ENCODE measurements at regions not wholly inside any gene's neighbourhood (a gene's known extent, or its start where the extent isn't known, plus 50 kb on each side); places are given as distances from the start of the nearest gene placed in this dataset.
"Not testable (repeated sequence)": the region's sequence is repeated elsewhere in the genome, so short reads cannot be mapped to it uniquely, and the experiment has no call there.

DNA sequence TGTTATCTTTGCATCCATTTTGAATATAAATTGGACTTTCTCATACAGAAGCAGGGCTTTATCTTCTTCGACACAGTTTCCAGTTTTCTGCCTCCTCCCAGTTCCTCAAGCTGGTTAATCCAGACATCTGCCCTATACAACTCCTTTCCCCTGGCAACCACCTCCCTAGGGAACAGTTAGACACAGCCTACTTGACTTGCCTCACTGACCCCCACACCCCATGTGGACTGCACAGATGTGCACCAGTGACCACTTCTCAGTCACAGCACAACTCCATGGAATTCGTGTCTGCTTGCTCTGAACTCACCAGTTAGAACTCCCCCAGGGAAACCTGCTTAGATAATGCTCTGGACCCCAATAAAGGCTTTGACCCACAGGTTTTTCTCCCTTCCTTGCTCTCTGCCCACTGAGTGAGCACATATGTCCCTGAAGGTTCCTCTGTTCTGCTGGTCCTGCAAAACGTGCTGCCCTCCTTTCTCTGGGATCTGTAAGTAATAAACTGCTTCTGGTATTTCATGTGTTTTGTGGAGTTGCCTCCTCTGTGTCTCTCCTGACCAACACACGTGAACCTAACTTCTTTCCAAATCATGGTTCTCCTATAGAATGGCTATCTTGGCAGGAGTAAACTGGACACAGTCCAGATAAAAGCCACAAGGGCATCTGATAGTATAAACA lies 351.2 kb downstream of the CD83 start:
- no peak for DNase-seq

DNA sequence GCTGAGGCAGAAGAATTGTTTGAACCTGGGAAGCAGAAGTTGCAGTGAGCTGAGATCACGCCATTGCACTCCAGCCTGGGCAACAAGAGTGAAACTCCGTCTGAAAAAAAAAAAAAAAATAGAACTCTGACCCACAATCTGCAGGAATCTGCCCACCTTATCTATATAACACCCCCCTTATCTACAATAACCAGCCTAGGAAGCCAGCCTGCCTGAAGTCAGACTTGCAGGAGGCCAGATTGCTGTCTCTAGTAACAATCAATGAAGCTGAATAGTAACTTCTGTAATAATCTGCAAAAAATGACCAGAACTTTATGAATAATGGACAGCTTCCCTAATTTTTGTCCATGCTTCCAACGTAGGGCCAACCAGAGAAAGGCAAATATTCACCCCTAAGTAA lies 352.5 kb downstream of the CD83 start:
- DNase-seq, result no peak

DNA sequence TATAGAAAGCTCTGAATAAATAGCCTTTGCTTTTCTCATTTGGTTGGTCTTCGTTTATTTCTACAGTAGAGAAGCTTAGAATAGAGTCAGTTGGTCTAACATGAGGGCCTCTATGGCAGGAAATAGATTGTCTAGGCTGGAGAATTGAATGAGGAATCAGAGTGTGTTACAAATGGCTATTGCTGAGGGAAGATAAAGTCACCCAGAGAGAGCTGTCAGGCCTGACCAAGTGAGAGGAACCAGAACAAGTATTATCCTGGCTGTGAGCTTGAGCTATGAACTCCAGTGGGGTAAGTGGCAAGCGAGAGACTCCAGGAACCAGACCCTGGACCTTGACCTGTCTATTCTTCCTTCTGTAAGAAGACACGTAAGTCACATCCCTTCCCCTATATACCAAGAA lies 353.1 kb downstream of the CD83 start:
- DNase-seq, result no peak

DNA sequence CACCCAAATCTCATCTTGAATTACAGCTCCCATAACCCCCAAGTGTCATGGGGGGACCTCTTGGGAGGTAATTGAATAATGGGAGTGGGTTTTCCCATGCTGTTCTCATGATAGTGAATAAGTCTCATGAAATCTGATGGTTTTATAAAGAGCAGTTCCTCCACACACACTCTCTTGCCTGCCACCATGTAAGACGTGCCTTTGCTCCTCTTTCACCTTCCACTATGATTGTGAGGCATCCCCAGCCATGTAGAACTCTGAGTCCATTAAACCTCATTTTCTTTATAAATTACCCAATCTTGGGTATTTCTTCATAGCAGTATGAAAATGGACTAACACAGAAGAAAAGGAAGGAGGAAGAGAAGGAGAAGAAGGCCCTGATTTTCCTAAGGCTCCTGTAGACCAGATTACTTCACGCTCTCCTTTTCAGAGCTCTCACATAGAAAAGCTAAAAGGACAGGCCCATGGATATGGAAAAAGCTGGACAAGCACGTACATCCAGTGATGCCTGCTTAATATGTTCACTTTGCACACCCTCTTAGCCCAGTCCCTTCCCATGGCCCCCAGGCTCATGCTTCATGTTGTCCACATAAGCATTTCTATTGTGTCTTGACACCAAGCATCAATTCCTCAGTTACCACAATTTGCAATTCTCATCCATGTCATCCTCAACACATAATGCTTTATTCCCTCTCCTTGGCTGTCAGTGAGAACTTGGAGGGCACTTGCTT lies 354.8 kb downstream of the CD83 start:
- DNase-seq, result no peak

DNA sequence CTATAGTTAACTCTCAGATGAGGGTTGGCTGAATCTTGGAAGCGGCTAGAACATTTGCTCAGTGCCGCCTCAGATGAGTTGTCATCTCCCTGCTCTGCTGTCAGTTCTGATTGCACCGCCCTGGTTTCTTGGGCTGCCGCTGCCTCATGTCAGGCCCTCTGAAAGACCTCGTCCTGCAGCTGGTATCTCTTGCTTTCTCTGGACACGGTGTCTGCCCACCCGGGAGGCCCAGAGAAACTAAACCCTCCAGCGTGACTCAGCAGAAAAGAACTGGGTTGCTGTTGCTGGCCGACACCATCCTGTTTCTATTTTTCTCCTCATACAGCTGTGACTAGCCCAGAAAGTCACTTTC lies 355.4 kb downstream of the CD83 start:
- DNase-seq, result no peak

DNA sequence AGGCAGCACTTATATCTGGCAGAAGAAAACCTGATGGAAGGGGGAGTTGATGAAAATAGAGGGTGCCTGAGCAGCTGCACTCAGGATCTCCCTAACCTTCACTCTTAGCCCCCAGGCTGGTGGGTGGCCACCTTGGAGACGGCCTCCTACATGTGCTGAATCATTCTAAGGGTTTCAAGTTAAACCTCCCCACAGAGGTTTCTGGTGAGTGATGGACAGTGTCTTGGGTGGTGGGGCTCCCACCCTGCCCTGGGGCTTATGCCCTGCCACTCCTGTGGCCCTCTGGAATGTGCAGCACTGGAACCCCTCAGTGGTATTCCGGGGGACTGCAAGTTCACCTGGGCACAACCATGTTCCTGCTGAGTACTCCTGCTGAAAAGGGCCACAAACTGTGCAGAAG lies 357.2 kb downstream of the CD83 start:
- DNase-seq, result no peak

DNA sequence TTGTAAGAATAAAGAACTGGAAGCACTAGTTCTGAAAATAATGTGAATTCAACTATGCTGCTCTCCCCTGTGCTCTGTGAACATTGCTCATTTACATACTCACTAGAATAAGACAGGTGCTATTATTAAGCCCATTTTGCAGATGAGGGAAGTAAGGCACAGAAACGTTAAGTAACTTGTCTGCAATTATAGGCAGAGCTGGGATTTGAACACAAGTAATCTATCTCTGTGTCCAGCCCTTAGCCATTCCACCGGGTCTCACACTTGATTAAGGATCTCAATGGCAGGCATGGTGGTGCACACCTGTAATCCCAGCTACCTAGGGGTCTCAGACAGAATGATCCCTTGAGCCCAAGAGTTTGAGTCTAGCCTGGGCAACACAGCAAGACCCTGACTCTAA lies 357.7 kb downstream of the CD83 start:
- DNase-seq, result no peak

DNA sequence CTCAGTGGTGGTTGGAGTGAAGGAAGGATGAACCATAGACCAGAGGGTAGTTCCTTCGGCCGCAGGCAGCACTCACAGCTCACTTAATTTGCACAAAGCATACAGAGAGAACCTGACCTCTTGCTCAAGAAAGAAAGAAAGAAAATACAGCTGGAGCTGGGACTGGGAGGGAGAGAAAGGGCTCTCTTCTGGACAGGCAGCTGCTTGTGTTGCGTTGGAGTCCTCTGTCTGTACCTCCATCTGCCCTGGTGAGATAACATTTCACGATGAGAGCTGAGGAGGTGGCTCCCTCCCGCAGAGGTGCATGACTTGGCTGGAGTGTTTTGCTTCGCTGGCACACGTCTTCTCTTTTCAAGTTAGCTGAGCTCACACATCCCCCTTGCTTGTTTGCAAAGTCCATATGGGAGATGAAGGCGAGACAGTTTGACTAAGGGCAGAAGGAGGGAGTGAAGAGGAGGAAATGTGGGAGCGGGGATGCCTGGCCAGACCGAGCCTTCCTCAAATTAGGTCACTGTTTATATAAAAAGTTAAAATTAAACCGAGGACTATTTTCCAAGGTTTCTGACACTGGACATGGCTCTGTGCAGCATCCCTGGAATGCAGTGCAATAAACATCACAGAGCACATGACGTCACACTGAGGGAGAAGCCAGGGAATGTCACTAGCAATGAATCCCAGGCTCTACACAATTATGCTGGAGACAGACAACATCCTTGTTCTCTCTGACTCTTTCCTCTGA lies 359.4 kb downstream of the CD83 start:
- no peak for DNase-seq

DNA sequence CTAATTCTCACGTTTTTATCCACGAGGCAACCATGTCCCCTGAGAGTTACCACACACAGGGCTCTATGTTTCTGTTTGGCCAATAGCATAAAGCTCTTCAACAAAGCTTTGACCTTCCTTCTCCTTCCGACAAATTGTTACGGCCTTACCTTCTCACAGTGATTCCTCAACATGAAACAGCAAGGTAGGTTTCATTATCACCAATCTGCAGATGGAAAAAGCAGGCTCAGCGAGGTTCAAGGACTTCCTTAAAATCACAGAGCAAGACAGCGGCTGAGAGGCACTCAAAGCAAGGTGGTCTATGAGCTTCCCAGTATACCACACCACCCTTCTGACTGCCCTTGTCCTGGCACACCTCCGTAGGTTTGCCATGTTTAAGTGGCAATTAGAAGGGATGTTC lies 360.0 kb downstream of the CD83 start:
- no peak for DNase-seq

DNA sequence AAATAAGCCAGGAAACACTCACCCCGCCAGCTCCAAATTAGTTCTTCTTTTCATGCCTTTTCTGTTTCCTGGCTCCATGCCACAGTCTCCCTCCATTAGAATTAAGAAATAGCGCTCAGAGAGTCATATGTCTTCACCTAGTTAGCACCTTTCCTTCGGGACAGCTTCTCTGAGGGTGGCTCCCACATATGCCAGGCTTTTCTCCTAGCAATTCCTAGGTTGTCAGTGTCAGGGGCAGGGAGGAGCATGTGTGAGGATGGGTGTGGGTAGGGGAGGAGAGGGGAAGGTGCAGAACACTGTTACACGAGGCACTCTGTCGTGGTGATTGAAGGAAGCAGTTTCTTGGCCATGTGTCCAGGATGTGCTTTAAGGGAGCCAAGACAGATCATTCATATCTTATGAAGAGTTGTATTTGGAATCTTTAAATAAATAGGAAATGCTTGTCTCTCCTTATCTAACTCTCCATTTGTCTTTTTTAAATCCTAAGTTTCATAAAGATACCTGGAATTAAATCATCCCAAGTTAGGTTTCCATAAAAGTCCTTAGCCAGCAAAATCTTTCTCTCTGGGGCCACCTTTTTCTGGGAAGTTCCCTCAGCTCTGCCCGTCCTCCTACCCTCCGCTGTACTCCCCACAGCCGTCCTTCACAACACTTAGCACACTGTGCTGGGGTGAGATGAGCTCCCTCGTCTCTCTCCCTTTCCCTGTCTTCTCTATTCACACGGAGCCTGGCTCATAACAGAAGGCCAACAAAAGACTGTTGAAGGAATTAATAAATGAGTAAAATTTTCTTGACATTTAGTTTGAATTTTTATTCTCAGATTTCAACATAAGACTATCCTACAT lies 361.0 kb downstream of the CD83 start:
- no peak for DNase-seq

DNA sequence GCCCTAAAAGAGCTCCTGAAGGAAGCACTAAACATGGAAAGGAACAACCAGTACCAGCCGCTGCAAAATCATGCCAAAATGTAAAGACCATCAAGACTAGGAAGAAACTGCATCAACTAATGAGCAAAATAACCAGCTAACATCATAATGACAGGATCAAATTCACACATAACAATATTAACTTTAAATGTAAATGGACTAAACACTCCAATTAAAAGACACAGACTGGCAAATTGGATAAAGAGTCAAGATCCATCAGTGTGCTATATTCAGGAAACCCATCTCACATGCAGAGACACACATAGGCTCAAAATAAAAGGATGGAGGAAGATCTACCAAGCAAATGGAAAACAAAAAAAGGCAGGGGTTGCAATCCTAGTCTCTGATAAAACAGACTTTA lies 364.4 kb downstream of the CD83 start:
- not testable (repeated sequence) for DNase-seq

DNA sequence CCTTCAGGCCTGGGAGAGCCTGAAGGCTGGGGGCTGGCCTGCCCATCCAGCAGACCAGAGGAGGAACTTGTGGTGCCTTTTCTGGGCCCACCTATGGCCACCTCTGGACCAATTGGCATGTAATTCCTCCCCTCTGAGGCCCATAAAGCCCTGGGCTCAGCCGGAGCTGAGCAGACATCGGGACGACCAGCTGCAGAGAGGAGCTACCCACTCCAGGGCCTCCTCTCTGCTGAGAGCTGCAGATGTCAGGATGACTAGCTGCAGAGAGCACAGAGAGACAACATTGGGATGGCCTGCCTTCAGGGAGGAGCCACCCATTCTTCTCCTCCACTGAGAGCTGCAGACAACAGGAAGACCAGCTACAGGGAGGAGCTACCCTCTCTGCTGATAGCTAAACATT lies 370.1 kb downstream of the CD83 start:
- no peak for DNase-seq

DNA sequence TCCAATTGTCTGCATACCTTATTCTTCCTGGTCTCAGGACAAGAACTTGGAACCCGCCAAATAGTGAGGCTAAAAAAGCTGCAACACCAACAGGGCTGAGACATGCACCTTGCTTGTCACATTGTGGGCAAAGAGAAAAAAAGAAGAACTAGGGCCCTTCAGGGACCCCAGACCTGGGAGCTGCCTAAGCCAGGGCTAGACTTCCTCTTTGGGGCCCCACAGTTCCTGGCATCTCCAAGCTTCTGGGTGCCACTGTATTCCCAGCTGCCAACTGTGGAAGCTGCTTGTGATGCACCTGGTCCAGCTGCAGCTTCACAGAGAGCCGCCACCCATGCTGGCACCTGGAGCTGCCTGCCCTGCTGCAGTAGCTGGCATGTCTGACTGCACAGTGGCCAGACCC lies 370.6 kb downstream of the CD83 start:
- DNase-seq, result no peak

DNA sequence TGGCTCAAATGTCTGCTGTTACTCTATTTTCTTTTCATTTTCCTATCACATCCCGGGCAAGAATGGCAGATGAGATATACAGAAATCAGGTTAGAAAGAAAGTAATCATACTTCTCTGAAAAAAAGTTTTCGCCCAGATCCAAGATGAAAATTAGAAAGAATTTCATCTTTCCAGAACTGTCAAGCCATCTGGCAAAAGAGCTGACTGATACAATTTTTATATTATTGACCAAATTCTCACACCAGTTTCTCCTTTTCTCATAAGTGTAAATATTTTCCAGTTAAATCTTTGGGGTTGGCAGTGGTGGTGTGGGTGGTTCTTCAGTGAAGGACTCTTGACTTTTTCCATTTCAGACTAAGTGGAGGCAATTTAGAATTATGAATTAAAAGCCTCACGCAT lies 371.9 kb downstream of the CD83 start:
- DNase-seq, result no peak

DNA sequence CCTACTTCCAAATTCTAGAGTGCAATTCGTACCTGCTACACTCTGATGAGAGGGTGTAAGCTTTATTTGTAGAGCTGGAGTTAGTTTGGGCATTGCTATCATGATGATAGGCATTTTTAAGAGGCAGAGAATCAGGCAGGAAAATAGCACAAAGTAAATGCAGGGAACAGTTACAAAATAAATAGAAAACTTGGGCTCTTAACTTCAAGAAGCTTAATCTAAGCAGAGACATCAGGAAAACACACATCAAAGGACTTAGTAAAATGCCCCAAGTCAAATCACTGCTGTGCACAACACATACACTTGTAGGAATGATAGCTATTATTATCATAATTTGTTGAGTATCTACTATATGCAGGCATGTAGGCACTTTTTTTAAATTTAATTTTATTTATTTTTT lies 381.2 kb downstream of the CD83 start:
- no peak for DNase-seq

DNA sequence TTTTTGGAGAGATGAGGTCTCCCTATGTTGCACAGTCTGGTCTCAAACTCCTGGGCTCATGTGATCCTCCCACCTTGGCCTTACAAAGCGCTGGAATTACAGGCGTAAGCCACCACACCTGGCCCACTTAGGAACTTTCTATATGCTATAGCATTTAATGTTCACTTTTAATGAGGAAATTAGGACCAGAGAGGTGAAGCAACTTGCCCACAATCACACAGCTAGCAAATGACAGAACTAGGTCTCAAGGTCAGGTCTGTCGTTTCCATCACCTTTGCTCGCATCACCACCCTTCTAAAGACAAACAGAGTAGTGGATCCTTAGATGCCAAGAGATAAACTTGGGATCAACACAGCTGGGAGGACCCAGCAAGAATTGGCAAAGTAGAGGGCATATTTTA lies 381.7 kb downstream of the CD83 start:
- DNase-seq, result no peak

DNA sequence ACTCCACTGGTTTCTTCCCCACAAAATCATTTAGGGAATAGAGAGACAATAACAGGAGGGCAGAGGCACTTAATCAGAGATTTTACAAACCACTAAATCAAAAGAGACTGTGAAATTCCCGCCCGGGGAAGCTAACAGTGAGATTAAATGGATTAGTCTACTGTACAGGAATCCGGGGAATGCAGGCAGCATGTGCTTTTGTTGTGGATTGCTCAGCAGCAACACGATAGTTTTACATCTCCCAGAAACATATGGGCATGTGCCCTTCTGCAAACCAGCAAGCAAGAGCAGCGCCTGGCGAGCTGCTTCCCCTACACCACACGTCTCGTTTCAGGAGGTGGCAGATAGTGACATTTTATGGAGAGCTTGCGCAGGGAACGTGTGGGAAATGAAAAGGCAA lies 382.3 kb downstream of the CD83 start:
- DNase-seq, result no peak

DNA sequence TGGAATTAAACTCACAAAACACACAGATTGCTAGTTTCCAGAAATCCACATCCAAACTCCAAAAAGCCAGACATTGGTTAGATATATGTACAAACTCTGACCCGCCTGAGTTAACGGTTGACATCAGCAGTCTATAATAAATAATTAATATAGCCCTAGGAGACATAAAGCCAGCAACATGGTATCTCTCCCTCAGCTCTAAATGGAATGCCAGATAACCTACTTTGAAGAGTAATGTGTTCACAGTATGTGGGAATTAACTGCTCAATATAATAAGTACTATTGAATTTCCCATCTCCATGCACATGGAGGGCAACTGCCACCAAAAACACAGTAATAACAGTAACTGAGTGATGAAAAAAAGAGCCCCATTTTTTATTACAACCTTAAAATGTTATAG lies 383.2 kb downstream of the CD83 start:
- DNase-seq, result no peak

DNA sequence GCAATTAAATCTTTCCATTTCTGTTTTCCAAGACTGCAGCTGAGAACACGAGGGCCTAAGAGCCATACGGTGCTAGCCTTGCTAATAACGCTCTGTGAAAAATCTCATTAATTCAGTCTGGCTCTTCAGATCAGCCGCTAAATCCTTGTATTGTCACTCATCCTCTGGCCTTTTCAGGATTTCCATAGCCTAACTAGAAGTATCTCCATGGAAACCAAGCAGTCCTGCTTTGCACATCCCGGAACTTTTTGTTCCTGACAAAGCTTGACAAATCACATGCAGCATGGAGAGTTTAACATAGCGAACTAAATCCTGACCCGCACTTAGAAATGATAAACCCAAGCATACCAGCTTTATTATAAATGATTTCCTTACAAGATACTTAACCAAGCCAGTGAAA lies 383.7 kb downstream of the CD83 start:
- no peak for DNase-seq

DNA sequence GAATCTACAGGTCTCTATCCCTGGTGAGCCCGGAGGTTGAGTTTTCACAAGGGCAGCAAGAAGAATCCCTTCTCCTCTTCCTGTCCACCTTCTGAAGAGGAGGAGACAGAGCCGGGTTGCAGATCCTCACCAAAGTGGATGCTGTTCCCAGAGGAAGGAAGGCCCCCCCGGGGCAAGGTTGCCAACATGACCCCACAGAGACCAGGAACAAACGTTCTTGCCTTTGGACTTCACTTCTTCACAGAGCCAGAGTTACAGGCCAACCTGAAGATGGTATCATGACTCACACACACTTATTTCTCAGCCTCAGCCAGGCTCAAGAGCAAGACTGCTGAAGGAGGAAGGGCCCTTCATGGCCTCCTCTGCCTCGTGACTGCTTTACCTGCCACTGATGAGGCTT lies 384.3 kb downstream of the CD83 start:
- DNase-seq, result no peak

DNA sequence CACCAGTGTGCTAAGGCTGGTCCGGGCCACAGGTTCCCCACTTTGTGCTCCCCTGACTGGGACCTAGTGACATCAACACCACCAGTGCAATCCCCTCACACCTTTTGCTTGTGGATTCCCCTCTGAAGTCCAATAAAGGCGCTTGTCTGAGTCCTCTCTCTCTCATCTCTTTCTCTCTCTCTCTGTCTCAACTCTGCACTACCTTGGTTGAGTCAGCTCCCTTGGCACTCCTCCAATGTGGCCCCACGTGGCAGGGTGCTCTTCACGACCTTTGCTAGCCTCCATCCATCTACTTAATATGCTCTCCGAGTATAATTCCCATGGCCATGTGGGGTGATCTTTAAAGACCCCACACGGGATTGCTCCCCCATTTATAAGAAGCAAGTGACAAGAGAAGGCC lies 385.0 kb downstream of the CD83 start:
- no peak for DNase-seq

DNA sequence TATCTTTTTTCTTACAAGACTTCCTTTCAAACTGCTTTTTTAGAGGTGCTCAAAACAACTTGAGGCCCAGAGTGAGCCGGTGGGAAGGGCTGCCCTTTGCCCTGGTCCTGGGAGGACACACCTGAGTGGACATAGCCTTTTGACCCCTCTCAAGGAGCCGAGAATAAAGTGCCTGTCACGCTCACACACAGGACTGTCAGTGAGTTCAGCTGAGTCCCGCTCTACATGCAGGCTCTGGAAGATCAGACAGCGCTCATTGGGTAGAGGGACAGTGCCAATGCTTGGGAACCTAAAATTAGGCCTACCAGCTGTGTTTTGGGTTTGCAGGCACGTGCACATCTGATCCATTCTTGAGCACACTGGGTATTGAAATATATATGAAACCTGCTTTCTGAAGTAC lies 387.8 kb downstream of the CD83 start:
- DNase-seq, result no peak

DNA sequence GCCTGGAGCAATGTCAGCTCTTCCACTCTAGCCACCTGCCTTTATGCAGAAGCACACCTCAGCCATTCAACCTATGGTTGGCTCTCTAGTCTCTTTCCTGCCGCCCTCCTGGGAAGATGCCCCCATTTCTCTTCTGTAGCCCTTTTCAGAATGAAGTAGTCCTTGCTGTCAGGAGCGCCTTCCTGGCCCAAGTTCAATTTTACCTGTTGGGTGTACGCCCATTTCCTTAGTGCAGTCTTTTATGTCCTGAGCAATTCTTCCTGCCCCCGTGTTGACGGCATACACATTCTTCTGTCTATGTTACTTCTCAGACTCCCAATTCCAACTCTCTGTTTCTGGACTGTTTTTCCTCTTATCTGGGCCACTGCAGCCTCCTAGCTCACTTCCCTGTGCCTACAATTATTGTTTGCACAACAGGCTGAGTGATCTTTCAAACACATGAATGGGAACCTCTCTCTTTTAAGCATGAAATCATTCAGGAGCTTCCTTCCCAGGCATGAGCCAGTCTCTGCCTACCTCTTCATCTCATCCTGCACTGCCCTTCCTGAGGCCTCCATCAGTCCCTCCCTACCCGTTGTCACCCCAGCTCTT lies 389.2 kb downstream of the CD83 start:
- no peak for DNase-seq

Measured in SIG-M5 (cell line).